HUES6 (cell line): ENCODE measurements at regions not wholly inside any gene's neighbourhood (a gene's known extent, or its start where the extent isn't known, plus 50 kb on each side); places are given as distances from the start of the nearest gene placed in this dataset.

Experiments
- H3K27ac ChIP-seq: 2 replicates; pipeline ENCODE4 v1.7.0; 2013; ENCODE audit warnings: low read depth, mild to moderate bottlenecking, low read length, inconsistent platforms
- H3K27me3 ChIP-seq: 2 replicates; pipeline ENCODE4 v1.6.1; 2013; ENCODE audit warnings: low read length; ENCODE audit not compliant: control insufficient read depth, insufficient read depth
- H3K36me3 ChIP-seq: 2 replicates; pipeline ENCODE4 v1.6.1; 2013; ENCODE audit warnings: low read length; ENCODE audit not compliant: control insufficient read depth, insufficient read depth
- H3K4me1 ChIP-seq: 2 replicates; pipeline ENCODE4 v1.6.1; 2013; ENCODE audit warnings: low read length; ENCODE audit not compliant: control insufficient read depth, insufficient read depth
- H3K4me3 ChIP-seq: 2 replicates; pipeline ENCODE4 v1.5.1; 2013; ENCODE audit warnings: low read depth, low read length
- H3K9ac ChIP-seq: one replicate; pipeline ENCODE4 v1.6.1; 2013; ENCODE audit warnings: mild to moderate bottlenecking, low read length
- H3K9me3 ChIP-seq: 2 replicates; pipeline ENCODE4 v1.6.1; 2013; ENCODE audit warnings: low read depth, low read length; ENCODE audit not compliant: control insufficient read depth, insufficient read depth

DNA sequence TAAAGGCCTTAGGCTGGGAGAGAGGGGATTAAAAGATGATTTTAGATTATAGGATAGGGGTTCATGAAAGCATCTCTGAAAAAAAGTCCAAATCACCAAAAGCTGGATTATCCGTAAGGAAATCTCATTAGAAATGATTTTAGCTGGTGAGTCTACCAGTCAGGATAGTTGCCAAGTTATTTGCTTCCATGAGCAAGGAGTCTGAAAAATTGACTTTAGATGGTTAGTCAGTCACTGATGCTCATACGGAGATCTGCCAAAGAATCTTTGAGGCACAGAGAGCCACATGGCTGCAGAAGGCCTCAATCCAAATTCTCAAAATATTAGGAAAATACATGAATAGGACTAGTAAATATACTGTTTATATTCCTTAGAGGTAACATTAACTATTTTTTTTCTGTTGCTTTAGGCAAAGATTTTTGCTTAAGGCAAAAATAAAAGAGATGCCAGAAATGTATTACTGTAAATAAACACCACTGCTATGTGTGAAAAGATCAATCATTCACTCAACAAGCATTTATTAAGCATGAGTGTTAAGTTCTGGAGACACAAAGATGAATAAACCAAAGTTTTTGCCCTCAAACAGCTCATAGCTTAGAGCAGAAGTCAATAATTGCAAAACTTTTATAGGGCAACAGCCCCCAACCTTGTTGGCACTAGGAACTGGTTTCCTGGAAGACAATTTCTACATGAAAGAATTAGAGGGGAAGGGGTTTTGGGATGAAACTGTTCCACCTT lies 105.2 kb downstream of the BBS10 start:
- Histone ChIP-seq H3K9ac (no peak overlapping the region), H3K27ac (no peak overlapping the region), H3K9me3 (peaks cover 7% of the 10 kb centered on the region; the same call in 1 of the 2 replicates), H3K27me3 (no peaks in the 10 kb centered on the region), H3K4me3 (no peak overlapping the region), H3K4me1 (no peaks in the 10 kb centered on the region), H3K36me3 (no peaks in the 10 kb centered on the region)

DNA sequence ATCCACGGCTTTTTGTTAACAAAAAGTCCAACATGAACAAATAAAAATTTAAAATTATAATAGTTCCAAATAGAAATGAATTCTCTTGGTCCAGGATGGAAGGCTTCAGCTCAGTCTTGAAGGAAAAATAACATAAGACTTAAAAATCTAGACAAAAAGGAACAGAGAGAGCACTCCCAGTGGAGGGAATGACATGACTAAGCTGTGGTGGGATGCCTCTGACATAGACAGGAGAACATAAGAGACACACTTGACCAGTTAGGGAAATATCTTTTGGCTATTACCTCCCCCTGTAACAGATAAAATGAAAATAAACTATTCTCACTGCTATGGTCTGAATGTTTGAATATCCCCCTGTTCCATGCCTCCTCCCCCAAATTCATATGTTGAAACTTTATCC lies 106.8 kb downstream of the BBS10 start:
- H3K9ac ChIP-seq, result no peak overlapping the region
- no peaks in the 10 kb centered on the region for H3K36me3 ChIP-seq
- H3K27me3 ChIP-seq, result no peaks in the 10 kb centered on the region
- H3K9me3 ChIP-seq, result peaks cover 7% of the 10 kb centered on the region; the same call in 1 of the 2 replicates
- no peak overlapping the region for H3K27ac ChIP-seq
- H3K4me3 ChIP-seq, result no peak overlapping the region
- no peaks in the 10 kb centered on the region for H3K4me1 ChIP-seq

DNA sequence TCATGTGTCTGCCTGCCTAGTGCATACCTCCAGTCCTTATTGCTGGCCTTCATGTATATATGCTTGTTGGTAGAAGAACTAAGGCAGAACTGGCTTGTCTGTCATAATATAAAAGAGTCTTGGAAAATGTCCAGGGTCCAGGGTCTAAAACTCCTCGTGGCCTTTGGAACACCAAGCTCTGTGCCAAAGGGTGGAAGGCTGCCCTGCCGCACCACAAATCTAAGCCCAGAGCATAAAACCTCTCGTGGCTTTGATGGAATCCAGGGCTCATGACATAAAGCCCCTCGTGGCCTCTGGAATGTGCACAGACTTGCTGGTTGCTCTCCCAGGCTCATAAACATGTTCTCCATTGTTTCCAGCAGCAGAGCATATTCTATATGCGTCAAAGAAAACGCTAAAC lies 107.9 kb downstream of the BBS10 start:
- Histone ChIP-seq H3K9ac (no peak overlapping the region), H3K4me1 (no peaks in the 10 kb centered on the region), H3K27ac (no peak overlapping the region), H3K27me3 (no peaks in the 10 kb centered on the region), H3K9me3 (peaks cover 7% of the 10 kb centered on the region; the same call in 1 of the 2 replicates), H3K4me3 (no peak overlapping the region), H3K36me3 (no peaks in the 10 kb centered on the region)

DNA sequence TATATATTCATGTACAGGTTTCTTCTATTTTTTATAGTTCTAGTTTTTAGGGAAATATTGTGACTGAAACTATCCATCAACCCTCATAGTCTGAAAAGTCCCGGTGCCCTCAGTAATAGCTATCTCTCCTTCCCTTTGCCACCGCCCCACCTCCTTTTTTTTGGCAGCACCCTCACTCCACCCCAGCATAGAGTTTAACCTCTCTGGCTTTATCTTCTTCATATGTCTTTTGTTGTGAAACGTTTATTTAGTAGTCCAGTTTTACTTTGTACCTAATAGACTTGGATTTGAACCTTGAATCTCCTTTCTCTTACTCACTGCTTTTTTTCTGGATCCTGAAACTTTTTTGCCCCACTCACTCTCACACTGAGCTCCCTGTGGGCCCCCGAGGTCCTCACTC lies 109.5 kb downstream of the BBS10 start:
- H3K36me3 ChIP-seq, result no peaks in the 10 kb centered on the region
- H3K9me3 ChIP-seq, result peaks cover 7% of the 10 kb centered on the region; the same call in 1 of the 2 replicates
- no peak overlapping the region for H3K4me3 ChIP-seq

DNA sequence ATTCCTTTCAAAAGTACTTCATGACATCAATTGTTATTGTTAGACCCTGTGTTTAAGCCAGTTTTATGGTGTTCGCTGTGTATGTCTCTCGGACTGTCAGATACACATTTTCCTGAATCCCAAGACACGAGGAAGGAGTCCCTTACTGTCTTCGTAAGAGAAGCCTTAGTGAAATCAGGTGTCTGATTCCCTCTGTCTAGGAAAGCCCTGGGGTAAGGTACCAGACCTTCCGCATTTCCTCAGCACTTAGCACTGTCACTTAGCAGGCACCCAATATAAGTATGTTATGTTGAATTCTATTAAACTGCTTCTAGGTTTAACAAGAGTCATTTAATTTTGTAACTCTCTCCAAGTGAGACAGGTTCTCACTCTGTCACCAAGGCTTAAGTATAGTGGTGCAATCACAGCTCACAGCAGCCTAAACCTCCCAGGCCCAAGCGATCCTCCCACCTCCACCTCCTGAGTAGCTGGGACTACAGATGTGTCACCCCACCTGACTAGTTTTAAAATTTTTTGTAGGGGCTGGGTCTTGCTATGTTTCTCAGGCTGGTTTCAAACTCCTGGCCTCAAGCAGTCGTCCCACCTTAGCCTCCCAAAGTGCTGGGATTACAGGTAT lies 111.0 kb downstream of the BBS10 start:
- H3K27ac ChIP-seq, result no peak overlapping the region
- H3K36me3 ChIP-seq, result no peaks in the 10 kb centered on the region
- H3K27me3 ChIP-seq, result no peaks in the 10 kb centered on the region
- peaks cover 7% of the 10 kb centered on the region; the same call in 1 of the 2 replicates for H3K9me3 ChIP-seq
- H3K4me3 ChIP-seq, result no peak overlapping the region
- H3K4me1 ChIP-seq, result no peaks in the 10 kb centered on the region
- no peak overlapping the region for H3K9ac ChIP-seq

More for the DNA sequence above, 109.5 kb downstream of the BBS10 start:
- Histone ChIP-seq H3K9ac (no peak overlapping the region), H3K27ac (no peak overlapping the region), H3K4me1 (no peaks in the 10 kb centered on the region), H3K27me3 (no peaks in the 10 kb centered on the region)

DNA sequence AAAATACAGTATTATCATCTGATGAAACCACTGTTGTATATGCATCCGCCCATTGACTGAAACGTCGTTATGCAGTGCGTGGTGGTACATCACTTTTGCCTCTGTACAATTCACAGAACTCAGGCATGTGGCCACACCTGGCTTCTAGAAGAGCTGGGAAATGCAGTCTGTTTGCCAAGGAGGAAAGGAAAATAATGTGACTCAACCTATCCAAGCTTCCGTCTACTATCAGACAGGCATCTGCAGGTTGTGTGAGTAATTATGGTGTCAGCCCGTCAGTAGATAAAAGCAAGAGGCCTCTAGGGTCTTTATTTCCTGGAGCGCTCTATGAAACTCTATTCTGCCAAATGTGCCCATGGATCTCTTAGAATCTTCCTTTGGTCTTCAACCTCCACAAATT lies 111.6 kb downstream of the BBS10 start:
- Histone ChIP-seq H3K9me3 (peaks cover 7% of the 10 kb centered on the region; the same call in 1 of the 2 replicates), H3K9ac (no peak overlapping the region), H3K27me3 (no peaks in the 10 kb centered on the region), H3K4me1 (no peaks in the 10 kb centered on the region), H3K36me3 (no peaks in the 10 kb centered on the region), H3K27ac (no peak overlapping the region), H3K4me3 (no peak overlapping the region)

DNA sequence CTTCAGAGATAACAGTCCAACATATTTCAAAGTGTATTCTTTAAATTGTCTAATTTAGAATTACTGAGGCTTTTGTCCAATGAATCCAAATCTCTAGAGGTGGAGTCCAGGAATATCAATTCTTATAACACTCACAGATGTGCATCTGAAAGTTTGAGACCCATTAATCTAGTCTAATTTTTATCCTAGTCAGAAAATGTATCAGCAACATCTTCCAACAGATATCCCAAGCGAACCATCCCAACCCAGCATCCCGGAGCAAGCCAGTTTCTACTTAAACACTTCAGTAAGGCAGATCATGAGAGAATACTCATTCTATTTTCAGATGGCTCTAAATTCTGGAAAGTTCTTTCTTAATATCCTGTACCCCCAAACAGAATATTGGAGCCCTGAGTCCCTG lies 113.5 kb downstream of the BBS10 start:
- H3K9ac ChIP-seq, result no peak overlapping the region
- no peak overlapping the region for H3K27ac ChIP-seq
- H3K9me3 ChIP-seq, result no peaks in the 10 kb centered on the region
- no peak overlapping the region for H3K4me3 ChIP-seq
- H3K4me1 ChIP-seq, result no peaks in the 10 kb centered on the region
- H3K27me3 ChIP-seq, result no peaks in the 10 kb centered on the region
- H3K36me3 ChIP-seq, result no peaks in the 10 kb centered on the region

DNA sequence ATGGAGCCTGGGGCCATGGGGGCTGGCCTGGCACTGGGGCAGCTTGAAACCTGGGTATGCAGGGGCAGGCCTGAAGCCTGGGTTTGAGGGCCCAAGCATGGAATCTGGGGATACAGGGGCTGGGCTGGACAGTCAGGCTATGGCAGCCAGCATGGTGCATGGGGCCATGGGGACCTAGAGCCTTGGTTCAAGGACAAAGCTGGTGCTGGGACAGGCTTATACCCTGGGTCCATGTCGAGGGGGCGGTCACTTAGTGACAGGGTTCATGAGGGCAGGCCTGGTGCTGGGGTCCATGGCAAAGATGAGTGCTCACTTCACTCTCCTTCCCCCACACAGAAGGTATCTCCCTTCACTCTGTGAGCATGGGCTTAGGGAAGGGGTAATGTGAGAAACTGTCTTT lies 116.2 kb downstream of the BBS10 start:
- Histone ChIP-seq H3K4me1 (no peaks in the 10 kb centered on the region), H3K9me3 (no peaks in the 10 kb centered on the region), H3K27me3 (no peaks in the 10 kb centered on the region), H3K4me3 (no peak overlapping the region), H3K36me3 (no peaks in the 10 kb centered on the region), H3K9ac (no peak overlapping the region), H3K27ac (no peak overlapping the region)

DNA sequence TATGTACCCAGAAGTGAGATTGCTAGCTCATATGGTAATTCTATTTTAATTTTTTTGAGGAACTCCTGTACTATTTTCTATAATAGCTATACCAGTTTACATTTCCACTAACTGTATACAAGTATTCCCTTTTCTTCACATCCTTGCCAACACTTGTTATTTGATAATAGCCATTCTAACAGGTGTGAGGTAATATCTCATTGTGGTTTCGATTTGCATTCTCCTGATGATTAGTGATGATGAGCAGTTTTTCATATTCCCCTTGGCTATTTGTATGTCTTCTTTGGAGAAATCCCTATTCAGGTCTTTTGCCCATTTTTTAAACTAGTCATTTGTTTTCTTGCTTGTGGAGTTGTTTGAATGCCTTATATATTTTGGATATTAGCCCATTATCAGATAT lies 121.3 kb downstream of the BBS10 start:
- Histone ChIP-seq H3K4me1 (no peaks in the 10 kb centered on the region), H3K36me3 (no peaks in the 10 kb centered on the region), H3K9ac (no peak overlapping the region), H3K9me3 (no peaks in the 10 kb centered on the region), H3K27ac (no peak overlapping the region), H3K4me3 (no peak overlapping the region), H3K27me3 (no peaks in the 10 kb centered on the region)

DNA sequence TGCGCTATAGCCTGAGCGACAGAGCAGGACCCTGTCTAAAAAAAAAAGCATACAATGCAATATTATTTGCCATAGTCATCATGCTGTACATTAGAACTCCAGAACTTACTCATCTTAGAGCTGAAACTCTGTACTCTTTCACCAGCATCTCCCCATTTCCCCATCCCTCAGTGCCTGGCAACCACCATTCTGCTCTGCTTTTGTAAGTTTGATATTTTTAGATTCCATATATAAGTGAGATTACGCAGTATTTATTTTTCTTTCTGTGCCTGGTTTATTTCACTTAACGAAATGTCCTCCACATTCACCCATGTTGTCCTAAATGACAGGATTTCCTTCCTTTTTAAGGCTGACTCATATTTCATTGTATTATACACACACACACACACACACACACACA lies 121.8 kb downstream of the BBS10 start:
- Histone ChIP-seq H3K27me3 (no peaks in the 10 kb centered on the region), H3K9me3 (no peaks in the 10 kb centered on the region), H3K36me3 (no peaks in the 10 kb centered on the region), H3K4me1 (no peaks in the 10 kb centered on the region), H3K4me3 (no peak overlapping the region), H3K27ac (no peak overlapping the region), H3K9ac (no peak overlapping the region)

DNA sequence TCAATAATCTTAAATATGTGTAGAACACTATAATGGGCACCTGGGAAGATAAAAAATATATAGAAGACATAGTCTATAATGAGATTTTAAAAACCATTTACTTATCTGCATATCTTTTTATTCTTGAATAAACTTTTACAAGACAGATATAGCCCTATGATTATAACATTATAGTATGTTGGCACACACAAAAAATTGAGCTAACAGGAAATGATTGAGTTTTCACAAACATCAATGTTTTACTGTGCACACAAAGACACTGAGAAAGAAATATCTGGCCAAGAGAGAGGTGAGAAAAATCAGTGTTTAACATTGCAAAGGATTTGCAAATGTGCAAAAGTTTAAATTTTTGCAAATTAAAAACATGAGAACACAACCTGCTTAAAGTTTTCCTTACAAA lies 124.3 kb downstream of the BBS10 start:
- H3K9me3 ChIP-seq, result no peaks in the 10 kb centered on the region
- no peak overlapping the region for H3K27ac ChIP-seq
- H3K9ac ChIP-seq, result no peak overlapping the region
- H3K4me3 ChIP-seq, result no peak overlapping the region
- H3K4me1 ChIP-seq, result peaks cover 3% of the 10 kb centered on the region; the same call in 1 of the 2 replicates
- no peaks in the 10 kb centered on the region for H3K36me3 ChIP-seq
- no peaks in the 10 kb centered on the region for H3K27me3 ChIP-seq
